DMS153 treated with DMSO at 0.1 percent for 48 hours (cell line): ENCODE measurements at regions not wholly inside any gene's neighbourhood (a gene's known extent, or its start where the extent isn't known, plus 50 kb on each side); places are given as distances from the start of the nearest gene placed in this dataset.
"Not testable (repeated sequence)": the region's sequence is repeated elsewhere in the genome, so short reads cannot be mapped to it uniquely, and the experiment has no call there.

Experiments used
- DNase-seq: peaks from one replicate; lab custom pipeline; 2025; ENCODE audit not compliant: unreplicated experiment; lab: John Stamatoyannopoulos, UW

GRCh38 chr18:39480494-39481195, 1915.0 kb upstream of the CELF4 start:
- DNase-seq, result no peak

- DNase-seq, result no peak
Observed at GRCh38 chr18:39464006-39464405, 1898.4 kb upstream of the CELF4 start.

GRCh38 chr18:39462436-39462835, 1896.8 kb upstream of the CELF4 start:
- DNase-seq, result no peak

GRCh38 chr18:39460136-39460535, 1894.5 kb upstream of the CELF4 start:
- DNase-seq, result no peak

GRCh38 chr18:39455285-39455684, 1889.7 kb upstream of the CELF4 start:
- DNase-seq, result no peak

GRCh38 chr18:39454866-39455265, 1889.3 kb upstream of the CELF4 start:
- DNase-seq, result no peak

GRCh38 chr18:39453882-39454281, 1888.3 kb upstream of the CELF4 start:
- peak; percentile 45 for DNase-seq

- DNase-seq, result no peak
Observed at GRCh38 chr18:39453356-39453755, 1887.8 kb upstream of the CELF4 start.

GRCh38 chr18:39450958-39451357, 1885.4 kb upstream of the CELF4 start:
- no peak for DNase-seq

- DNase-seq, result no peak
Observed at GRCh38 chr18:39449566-39449965, 1884.0 kb upstream of the CELF4 start.

GRCh38 chr18:39448942-39449341, 1883.3 kb upstream of the CELF4 start:
- no peak for DNase-seq

- not testable (repeated sequence) for DNase-seq
Observed at GRCh38 chr18:39444957-39445356, 1879.4 kb upstream of the CELF4 start.

GRCh38 chr18:39441648-39442047, 1876.0 kb upstream of the CELF4 start:
- DNase-seq, result no peak

GRCh38 chr18:39435996-39436395, 1870.4 kb upstream of the CELF4 start:
- DNase-seq, result no peak

GRCh38 chr18:39435209-39435608, 1869.6 kb upstream of the CELF4 start:
- no peak for DNase-seq

GRCh38 chr18:39434223-39434920, 1868.8 kb upstream of the CELF4 start:
- DNase-seq, result no peak

- DNase-seq, result no peak
Observed at GRCh38 chr18:39425172-39425850, 1859.7 kb upstream of the CELF4 start.

GRCh38 chr18:39424261-39424660, 1858.7 kb upstream of the CELF4 start:
- DNase-seq, result no peak

GRCh38 chr18:39421276-39421675, 1855.7 kb upstream of the CELF4 start:
- DNase-seq, result no peak

GRCh38 chr18:39419315-39419714, 1853.7 kb upstream of the CELF4 start:
- no peak for DNase-seq

- no peak for DNase-seq
Observed at GRCh38 chr18:39415471-39415870, 1849.9 kb upstream of the CELF4 start.
